ENCODE measurements at regions not wholly inside any gene's neighbourhood (a gene's known extent, or its start where the extent isn't known, plus 50 kb on each side); places are given as distances from the start of the nearest gene placed in this dataset.

- H3K4me3 ChIP-seq (ENCODE audit: insufficient read depth, low read depth, low read length) = no peak overlapping the region
- Mint-ChIP-seq H3K27me3 (ENCODE audit: low read depth, unreplicated experiment) (no peaks in the 10 kb centered on the region), H3K9me3 (ENCODE audit: unreplicated experiment) (no peaks in the 10 kb centered on the region), H3K36me3 (ENCODE audit: low read depth, unreplicated experiment) (no peaks in the 10 kb centered on the region), H3K4me3 (ENCODE audit: unreplicated experiment) (no peak overlapping the region), H3K27ac (ENCODE audit: unreplicated experiment) (no peak overlapping the region), H3K4me1 (ENCODE audit: low read depth, unreplicated experiment) (peaks cover 3% of the 10 kb centered on the region)
- no peak for TF ChIP-seq CTCF (IDR thresholded peaks at IDR 0.05; ENCODE audit: insufficient read depth, low read depth, low read length)
- TF ChIP-seq EZH2 (IDR thresholded peaks at IDR 0.05; ENCODE audit: insufficient read depth, low read length) = no peak
- no peaks in the 10 kb centered on the region for H3K79me2 ChIP-seq (ENCODE audit: insufficient read depth, low read length)
- H3K4me1 ChIP-seq (ENCODE audit: insufficient read depth, low read length) = no peaks in the 10 kb centered on the region
- DNase-seq (ENCODE audit: low read depth) (no peak), FAIRE-seq (no peak)
- no peak overlapping the region for H3K9ac ChIP-seq (ENCODE audit: low read length)
- no peaks in the 10 kb centered on the region for H3K36me3 ChIP-seq (ENCODE audit: insufficient read depth, low read length)
- no peaks in the 10 kb centered on the region for H3K9me3 ChIP-seq (ENCODE audit: insufficient read depth, low read depth, low read length)
- H4K20me1 ChIP-seq (ENCODE audit: insufficient read depth, low read length) = no peaks in the 10 kb centered on the region
- no peaks in the 10 kb centered on the region for H3K27me3 ChIP-seq (ENCODE audit: insufficient read depth, low read length)
- H3K4me2 ChIP-seq (ENCODE audit: low read length) = no peak overlapping the region
- H2AFZ ChIP-seq (ENCODE audit: low read depth, low read length) = no peak overlapping the region
- H3K27ac ChIP-seq (ENCODE audit: low read depth, low read length) = no peak overlapping the region
Measured at GRCh38 chr13:106846571-106847448, 278.9 kb upstream of the ARGLU1 start.

- H3K4me3 Mint-ChIP-seq (ENCODE audit: unreplicated experiment) = no peak overlapping the region
- Histone ChIP-seq H3K27me3 (ENCODE audit: insufficient read depth, low read length) (no peaks in the 10 kb centered on the region), H3K9ac (ENCODE audit: low read length) (no peak overlapping the region), H3K4me1 (ENCODE audit: insufficient read depth, low read length) (no peaks in the 10 kb centered on the region), H3K4me2 (ENCODE audit: low read length) (no peak overlapping the region), H3K4me3 (ENCODE audit: insufficient read depth, low read depth, low read length) (no peak overlapping the region), H3K79me2 (ENCODE audit: insufficient read depth, low read length) (no peaks in the 10 kb centered on the region), H4K20me1 (ENCODE audit: insufficient read depth, low read length) (no peaks in the 10 kb centered on the region), H3K36me3 (ENCODE audit: insufficient read depth, low read length) (no peaks in the 10 kb centered on the region), H2AFZ (ENCODE audit: low read depth, low read length) (no peak overlapping the region), H3K27ac (ENCODE audit: low read depth, low read length) (no peak overlapping the region), H3K9me3 (ENCODE audit: insufficient read depth, low read depth, low read length) (no peaks in the 10 kb centered on the region)
- TF ChIP-seq EZH2 (IDR thresholded peaks at IDR 0.05; ENCODE audit: insufficient read depth, low read length) = no peak
- TF ChIP-seq CTCF (IDR thresholded peaks at IDR 0.05; ENCODE audit: insufficient read depth, low read depth, low read length) = no peak
- FAIRE-seq (no peak), DNase-seq (ENCODE audit: low read depth) (no peak)
- peaks cover 2% of the 10 kb centered on the region for H3K4me1 Mint-ChIP-seq (ENCODE audit: low read depth, unreplicated experiment)
- no peaks in the 10 kb centered on the region for H3K9me3 Mint-ChIP-seq (ENCODE audit: unreplicated experiment)
- H3K27ac Mint-ChIP-seq (ENCODE audit: unreplicated experiment) = no peak overlapping the region
- no peaks in the 10 kb centered on the region for H3K27me3 Mint-ChIP-seq (ENCODE audit: low read depth, unreplicated experiment)
- no peaks in the 10 kb centered on the region for H3K36me3 Mint-ChIP-seq (ENCODE audit: low read depth, unreplicated experiment)
Measured at GRCh38 chr13:106836186-106836802, 268.4 kb upstream of the ARGLU1 start.

GRCh38 chr13:106835477-106835876, 267.5 kb upstream of the ARGLU1 start:
- FAIRE-seq (no peak), DNase-seq (ENCODE audit: low read depth) (no peak)
- Histone ChIP-seq H4K20me1 (ENCODE audit: insufficient read depth, low read length) (no peaks in the 10 kb centered on the region), H3K9ac (ENCODE audit: low read length) (no peak overlapping the region), H3K4me2 (ENCODE audit: low read length) (no peak overlapping the region), H3K27me3 (ENCODE audit: insufficient read depth, low read length) (no peaks in the 10 kb centered on the region), H2AFZ (ENCODE audit: low read depth, low read length) (no peak overlapping the region), H3K36me3 (ENCODE audit: insufficient read depth, low read length) (no peaks in the 10 kb centered on the region), H3K27ac (ENCODE audit: low read depth, low read length) (no peak overlapping the region), H3K4me1 (ENCODE audit: insufficient read depth, low read length) (no peaks in the 10 kb centered on the region), H3K79me2 (ENCODE audit: insufficient read depth, low read length) (no peaks in the 10 kb centered on the region), H3K9me3 (ENCODE audit: insufficient read depth, low read depth, low read length) (no peaks in the 10 kb centered on the region), H3K4me3 (ENCODE audit: insufficient read depth, low read depth, low read length) (no peak overlapping the region)
- Mint-ChIP-seq H3K36me3 (ENCODE audit: low read depth, unreplicated experiment) (no peaks in the 10 kb centered on the region), H3K4me1 (ENCODE audit: low read depth, unreplicated experiment) (peaks cover 2% of the 10 kb centered on the region), H3K4me3 (ENCODE audit: unreplicated experiment) (no peak overlapping the region), H3K27me3 (ENCODE audit: low read depth, unreplicated experiment) (no peaks in the 10 kb centered on the region), H3K9me3 (ENCODE audit: unreplicated experiment) (no peaks in the 10 kb centered on the region), H3K27ac (ENCODE audit: unreplicated experiment) (no peak overlapping the region)
- TF ChIP-seq CTCF (IDR thresholded peaks at IDR 0.05; ENCODE audit: insufficient read depth, low read depth, low read length) (no peak), EZH2 (IDR thresholded peaks at IDR 0.05; ENCODE audit: insufficient read depth, low read length) (no peak)

Data from astrocyte (in vitro differentiated cells and primary cell).